CD4-positive, alpha-beta T cell treated with Interleukin-17A for 4 hours (primary cell): ENCODE measurements at regions not wholly inside any gene's neighbourhood (a gene's known extent, or its start where the extent isn't known, plus 50 kb on each side); places are given as distances from the start of the nearest gene placed in this dataset.
"Not testable (repeated sequence)": the region's sequence is repeated elsewhere in the genome, so short reads cannot be mapped to it uniquely, and the experiment has no call there.

Experiments used
- DNase-seq: peaks from one replicate; pipeline ENCODE4 v3.0.0-alpha.2; 2020; ENCODE audit warnings: mixed read lengths

DNA sequence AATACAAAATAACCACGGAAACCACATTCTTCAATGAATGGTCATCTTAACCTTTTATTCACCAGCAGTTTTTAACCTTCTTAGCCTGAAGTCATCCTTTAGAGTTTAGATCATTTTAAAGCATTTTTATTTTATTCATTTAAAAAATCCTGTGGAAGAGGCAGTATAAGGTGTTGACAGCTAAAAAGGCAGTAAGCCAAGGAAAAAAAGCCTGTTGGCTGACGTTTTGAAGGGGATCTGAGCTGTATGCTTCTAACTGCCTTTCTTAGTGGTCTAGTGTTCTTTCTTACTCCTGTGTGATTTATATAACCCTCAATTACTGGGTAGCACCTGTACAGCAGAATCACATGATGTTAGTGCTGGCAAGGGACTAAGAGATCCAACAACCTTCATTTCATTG lies 438.3 kb upstream of the SEL1L start:
- no peak for DNase-seq

DNA sequence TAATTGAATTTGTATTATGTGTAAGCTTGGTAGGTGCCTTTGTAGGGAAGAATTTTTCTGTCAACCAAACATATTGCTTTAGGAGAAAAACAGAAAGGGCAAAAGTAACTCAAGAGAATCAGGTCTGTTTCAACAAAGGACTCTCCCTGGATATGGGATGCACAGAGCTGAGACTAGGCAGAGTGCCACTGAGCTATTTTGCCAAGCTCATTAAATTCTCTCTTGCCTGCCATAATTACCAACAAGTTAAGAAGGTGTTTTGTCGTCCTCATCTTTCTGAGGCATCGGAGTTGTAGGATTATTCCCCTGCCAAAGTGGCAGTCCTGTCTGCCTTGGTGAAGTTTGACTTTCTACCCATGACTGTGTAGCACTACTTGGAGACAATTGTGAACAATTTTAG lies 438.9 kb upstream of the SEL1L start:
- DNase-seq: no peak

DNA sequence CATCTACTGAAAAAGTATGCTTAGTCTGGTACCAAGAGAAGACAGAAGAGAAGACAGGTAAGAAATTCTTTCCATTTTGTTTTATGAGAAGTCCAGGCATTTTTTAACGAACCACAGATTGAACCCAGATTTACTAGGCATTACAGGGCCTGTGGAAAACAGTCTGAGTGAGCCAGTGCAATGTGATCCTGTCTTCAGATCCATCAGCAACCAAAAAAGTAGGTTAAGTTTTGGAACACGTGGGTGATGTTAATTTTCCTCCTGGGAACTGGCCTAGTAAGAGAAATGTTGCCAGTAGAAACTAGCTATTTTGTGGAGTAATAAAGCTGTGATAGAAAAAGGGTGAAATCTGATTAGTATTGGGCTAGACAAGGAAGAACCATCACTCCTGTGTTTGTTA lies 440.9 kb upstream of the SEL1L start:
- DNase-seq: no peak

DNA sequence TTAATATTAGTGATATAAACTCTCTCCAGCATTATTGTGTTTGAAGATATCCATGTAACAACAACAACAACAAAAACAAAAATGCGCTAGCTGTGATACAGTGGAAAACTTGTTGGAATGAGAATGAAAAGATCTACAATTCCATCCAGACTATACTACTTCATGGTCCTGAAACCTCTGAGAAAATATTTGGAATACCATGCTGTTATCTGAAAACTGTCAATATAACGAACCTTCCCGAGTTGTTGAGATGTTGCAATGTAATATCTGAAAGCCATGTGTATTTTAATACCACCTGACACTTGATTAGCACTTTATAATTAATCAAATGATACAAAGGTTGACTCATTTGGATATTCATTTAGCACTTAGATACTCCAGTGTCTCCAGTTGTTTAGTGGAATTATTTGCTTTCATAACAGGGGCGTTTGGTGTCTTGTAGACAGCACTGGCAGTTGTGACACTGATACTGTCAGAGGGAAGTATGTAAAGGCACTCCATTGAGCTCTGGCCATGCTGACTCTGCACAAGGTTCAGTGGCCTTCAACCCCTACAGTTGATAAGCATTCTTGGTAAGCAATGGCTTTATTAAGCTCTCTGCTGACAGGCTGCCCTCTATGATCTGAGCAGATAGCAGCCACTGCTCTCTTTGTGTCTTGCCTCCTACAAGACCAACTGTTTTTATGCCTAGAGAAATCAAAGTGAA lies 447.1 kb upstream of the SEL1L start:
- no peak for DNase-seq

DNA sequence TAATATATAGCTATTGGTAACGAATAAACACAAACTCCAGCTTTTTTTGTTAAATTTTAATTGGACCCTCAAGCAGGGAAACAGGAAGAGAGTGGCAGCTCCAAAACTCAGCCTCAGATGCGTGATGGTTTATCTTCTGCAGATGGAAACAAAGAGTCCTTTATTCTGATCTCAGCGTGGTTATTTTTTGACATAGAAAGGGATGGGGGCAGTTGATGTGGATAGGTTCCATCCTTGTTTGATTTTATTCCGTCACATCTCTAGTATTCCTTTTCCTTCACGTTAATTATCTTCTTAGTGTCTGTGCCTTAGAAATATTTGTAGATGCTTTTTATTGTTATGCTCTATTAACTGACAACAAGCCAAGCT lies 447.6 kb upstream of the SEL1L start:
- no peak for DNase-seq

DNA sequence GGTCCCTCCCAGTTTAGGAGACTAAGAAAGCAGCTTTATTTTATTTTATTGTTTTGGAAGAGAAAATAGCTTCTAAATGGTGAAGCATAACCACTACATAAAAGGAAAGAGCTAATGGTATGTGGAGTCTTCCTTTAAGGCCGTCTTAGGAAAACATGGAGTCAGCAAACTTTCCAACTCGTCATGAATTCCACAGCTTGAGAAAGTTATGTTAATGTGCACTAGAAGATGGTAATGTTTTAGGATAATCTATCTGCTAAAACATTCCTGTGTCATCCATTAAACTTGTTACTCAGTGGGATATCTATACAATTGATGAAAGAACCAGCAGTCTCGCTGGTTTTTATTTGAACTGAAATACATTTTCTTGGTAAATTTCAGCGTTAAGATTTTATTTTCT lies 448.4 kb upstream of the SEL1L start:
- DNase-seq: no peak

DNA sequence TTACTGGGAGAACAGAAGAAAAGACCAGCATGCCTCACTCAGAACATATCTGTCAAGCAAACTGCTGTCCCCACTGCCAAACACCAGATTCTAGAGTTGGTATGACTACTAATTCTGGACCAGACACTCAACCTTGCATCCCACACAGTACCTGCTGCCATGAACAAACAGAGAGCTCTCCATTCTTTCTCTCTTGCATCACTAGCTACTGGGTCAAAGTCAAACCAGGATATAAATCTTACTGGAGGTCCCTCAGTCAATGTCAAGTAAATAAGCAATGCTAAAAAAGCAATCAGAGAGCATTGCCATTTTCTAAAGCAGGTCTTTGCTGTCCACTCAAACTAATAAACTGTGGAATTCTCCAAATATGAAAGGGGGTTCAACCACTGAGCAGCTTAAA lies 452.4 kb upstream of the SEL1L start:
- DNase-seq: no peak

DNA sequence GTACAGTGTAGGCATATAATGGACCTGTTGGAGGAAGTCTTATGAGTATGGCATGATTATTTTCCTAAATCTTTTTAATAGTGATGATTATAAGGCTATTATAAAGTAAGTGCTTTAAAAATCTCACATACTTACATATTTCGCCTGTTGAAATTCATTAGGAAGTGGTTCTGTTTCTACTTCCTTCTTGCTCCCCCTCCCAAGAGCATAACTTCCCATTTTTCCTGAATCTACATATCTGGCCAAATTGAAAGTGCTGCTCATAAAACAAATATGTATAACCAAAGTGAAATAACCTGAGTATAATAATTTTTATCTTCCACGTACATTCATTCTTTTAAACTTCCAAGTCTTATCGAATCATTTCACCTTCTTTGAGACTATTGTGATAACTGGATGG lies 455.6 kb upstream of the SEL1L start:
- DNase-seq: no peak

DNA sequence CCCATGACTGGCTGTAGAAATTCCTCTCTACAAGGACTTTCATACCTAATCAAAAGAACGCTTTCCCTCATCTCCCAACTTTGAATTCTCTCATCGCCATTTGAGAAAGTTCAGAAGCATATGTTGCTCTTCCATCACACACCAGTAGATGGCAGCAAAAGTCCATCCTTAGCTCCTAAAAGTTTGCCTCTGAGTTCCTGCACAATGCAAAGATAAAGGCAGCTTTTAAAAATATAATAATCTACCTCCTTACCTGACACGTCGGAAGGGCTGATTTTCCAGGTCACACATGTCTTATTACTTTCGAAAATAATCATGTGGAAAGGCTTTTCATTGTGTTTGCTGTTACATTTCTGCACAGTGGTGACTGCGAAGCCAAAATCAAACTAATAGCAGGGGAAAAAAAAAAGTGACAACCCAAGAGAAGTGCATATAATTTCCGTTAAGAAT lies 456.7 kb upstream of the SEL1L start:
- DNase-seq: peak; percentile 31

DNA sequence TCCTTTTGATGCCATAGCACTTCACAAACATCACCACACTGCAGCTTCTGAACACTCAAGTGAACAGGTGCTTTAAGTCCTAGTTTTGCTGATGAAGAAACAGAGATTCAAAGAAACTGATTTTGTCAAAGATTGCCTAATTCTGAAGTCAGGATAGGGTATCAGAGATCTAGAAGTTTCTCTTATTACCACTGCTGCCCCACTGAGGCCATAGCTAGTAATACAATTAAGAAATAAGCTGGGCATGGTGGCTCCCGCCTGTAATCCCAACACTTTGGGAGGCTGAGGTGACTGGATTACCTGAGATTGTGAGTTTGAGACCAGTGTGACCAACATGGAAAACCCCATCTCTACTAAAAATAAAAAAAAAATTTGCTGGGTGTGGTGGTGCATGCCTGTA lies 458.3 kb upstream of the SEL1L start:
- DNase-seq: no peak

DNA sequence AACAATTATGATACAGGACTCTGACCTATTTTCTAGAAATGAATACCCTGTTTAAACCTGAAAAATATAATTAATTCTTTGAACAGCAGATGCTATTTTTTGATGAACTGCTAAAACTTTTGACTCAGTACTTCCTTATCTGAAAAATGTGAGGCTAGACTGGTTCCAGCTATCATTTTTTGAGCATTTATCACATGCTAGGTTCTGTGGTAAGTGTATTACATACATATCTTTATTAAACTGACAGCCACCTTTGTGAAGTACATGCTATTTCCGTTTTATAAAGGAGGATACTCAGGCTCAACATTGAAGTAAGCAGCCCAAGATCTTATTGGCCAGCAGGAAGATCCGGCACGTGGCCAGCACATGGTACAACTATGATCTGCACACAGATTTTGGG lies 459.8 kb upstream of the SEL1L start:
- no peak for DNase-seq

DNA sequence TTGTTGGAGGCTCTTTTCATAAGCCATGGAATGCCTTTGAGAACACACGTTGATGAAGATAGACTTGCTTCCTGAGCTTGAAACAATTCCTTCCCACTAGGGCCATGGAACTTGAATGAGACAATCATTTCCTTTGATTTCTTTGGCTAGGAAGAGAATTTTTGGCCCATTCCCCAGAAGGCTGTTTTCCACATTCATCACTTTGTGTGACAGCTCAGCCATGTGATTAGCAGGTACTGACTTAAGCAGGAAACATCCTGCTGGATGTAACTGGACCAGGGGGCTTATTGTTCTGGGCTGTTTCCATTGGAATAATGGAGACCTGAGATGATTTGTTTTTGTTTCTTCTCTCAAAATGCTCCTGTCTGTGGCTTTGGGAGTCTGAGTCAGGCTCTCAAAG lies 469.8 kb upstream of the SEL1L start:
- no peak for DNase-seq

DNA sequence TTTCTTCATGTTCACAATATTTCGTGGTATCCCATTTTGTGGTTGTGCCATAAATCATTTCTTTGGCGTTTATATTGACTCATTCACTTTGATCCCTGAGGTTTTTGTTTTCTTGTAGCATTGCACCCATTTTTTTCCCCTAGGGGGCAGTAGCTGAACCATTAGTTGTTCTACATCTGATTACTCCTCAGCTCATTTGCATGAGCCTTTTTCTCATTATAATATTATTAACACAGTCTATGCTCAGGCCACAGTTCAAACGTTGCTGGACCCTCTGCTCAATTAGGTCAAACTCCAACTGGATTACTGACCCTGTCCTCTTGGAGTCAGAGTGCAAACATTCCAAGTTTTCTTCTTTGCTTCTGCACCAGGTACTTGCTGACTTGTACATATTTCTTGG lies 475.4 kb upstream of the SEL1L start:
- DNase-seq: no peak

DNA sequence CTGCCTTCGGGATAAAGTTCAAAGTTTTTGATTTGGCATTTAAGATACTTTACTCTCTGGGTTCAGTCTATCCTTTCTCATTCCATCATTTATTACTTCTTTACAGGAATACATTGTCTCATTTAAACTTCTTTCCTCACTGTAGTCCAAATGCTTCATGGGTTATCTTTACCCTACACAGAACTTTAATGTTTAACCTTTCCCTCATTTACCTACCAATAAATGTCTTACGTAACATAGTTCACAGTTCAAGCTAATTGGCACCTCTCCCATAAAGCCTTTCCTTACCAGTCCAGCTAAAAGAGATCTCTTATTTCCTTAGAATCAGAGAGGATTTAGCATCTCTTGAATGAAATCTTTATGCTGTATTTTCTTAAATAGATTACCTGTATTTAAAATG lies 476.3 kb upstream of the SEL1L start:
- no peak for DNase-seq

DNA sequence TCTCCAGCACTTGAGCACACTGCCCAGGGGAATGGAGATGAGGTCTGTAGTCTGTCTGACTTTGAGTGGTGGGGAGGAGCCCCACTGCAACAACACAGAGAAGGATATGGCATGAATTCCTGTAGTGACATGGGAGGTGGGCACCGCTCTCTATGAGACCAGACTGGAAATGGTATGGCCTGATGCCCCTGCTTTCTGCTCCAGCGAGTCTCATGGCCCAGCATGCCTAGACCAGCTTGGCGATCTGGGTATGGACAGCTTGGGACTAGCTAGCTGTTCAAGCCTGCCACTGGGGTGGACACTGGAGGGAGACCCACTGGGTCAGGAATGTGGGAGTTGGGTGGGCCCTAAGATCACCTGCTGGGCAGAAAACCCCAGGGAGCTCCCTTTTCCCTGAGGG lies 477.8 kb upstream of the SEL1L start:
- DNase-seq: no peak

DNA sequence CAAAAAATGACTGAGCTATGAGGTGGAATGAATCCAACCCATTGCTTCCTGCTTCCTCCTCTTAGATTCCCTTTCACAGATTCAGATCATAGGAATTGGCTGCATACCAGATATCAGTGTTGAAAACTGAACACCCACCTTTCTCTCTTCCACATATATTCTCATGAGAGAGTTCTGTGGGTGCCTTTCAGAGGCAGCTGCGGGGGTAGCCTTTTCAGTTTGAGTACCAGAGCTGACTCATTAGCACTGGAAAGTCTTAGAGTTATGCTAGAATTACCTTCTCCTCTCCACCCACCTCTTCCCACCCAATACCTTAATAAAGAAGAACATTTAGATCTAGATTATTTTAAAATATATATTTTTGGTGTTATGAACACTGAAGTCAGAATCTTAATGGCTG lies 495.4 kb upstream of the SEL1L start:
- DNase-seq: no peak

DNA sequence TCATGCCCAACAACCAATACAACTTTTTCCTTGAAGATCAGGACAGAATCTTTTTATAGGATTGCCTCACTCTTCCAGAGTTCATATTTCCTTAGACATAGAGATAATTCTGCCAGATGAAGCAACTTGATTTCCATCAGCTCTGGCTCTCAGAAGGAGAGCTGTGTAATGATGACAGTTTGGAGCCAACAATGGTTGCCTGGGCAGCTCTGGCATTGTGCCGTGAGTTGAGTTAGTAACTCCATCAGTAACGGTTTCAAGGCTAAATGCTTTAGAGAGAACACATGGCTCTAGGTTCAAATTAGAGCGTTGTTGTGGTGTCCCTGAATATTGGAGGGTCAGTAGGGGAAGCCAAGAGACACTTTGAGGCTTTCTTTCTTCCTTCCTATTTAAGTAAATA lies 501.7 kb upstream of the SEL1L start:
- no peak for DNase-seq

DNA sequence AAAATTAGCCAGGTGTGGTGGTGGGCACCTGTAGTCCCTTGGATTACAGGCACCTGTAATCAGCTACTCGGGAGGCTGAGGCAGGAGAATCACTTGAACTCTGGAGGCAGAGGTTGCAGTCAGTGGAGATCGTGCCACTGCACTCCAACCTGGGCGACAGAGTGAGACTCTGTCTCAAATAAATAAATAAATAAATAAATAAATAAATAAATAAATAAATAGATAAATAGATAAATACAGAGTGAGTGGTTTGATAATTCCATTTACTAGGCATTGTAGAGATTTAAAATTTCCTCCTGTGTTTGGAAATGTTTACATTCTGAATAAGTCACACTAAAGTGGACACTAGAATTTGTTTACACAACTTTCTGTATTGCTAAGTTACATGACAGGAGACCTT lies 504.4 kb upstream of the SEL1L start:
- DNase-seq: not testable (repeated sequence)

DNA sequence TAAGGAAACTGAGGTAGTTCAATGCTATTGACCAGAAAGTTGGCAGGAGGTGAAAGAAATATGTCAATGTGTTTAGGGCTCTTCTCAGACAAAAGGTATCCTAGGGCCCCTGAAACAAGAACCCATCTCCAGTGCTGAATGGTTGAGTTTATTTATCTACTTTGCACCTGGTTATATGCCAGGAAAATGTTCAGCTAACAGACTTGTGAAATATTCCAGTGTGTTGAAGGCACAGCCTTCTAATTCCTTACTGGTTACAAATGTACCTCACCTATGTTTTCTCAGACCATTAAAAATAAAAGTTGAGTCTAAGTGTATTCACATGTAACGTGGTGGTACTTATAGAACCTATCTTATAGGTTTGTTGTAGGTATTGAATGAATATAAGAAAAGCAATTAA lies 511.7 kb upstream of the SEL1L start:
- no peak for DNase-seq

DNA sequence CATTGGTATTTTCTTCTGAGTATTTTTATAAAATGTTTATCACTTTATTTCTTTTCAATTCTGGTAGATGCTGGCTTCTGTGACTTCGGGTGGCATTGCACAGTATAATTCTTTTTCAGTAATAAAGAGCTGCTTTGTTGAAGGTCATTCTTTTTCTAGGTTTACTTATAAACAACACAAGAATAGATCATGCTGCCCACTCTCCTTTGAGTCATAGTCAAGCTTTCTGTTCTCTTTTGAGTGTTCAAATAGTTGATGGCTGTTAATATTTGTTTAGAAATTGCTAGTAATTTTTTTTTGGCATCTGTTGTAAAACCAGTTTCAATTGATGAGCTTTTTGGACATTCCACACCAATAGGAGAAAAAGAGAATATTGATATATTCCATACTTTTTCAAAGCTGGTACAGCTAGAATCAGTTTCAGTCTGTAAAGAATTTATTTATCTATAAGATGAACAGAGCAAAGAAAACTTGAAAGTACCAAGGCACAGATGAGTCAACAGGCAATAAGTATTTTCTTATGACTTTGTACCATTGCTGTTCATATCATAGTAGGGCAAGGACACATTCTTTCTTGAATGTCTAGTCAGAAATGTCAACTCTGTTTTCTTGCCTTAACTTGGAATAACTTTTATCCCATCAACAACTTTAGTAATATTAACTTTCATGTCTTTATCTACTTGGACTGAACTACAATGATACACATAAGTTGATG lies 513.0 kb upstream of the SEL1L start:
- DNase-seq: no peak

DNA sequence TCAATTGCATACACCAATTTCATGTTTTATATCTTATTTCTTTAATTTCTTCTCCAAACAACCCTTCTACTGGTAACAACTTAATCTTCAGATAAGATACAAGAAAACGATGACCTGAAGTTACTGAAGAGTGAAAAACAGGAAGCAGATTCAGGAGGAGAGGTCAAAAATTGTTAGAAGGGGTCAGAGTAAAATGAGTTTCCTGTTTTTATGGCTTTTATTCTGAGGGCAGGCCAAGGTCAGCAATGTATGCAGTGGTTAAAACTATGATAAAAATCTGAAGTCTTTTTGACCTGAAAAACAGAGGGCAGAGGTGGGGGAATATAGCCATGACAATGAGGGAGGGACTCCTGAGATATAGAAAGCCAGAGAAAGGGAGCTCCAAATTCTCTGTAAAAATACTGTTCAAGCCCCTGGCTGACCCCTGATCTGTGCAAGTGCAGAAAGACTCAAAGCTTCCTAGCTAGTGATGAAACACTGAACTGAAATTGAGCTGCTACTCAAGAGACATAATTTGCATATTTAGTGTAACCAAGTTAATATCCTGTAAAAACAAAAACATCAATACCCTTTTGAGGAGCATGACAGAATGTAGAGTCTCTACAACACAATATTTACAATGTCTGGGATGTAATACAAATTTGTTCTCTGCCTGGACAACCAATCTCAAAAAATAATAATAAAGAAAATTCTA lies 514.3 kb upstream of the SEL1L start:
- no peak for DNase-seq

DNA sequence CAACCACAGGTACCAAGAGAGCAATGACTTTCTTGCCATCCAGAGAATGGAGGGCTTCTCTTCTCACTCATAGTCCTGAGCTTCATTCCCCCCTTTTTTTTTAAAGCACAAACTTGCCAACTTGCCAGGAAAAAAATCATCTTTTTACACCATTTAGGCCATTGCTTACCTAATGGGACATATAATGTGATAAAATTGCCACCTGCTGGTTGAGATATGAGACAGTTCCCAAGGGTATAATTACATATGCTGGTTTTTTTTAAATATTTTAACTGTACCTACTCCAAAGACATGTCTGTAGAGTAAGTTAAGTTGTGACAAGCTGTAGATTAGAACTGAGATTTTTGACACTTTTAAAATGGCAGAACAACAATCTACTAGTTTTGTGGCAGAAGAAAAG lies 519.1 kb upstream of the SEL1L start:
- no peak for DNase-seq

DNA sequence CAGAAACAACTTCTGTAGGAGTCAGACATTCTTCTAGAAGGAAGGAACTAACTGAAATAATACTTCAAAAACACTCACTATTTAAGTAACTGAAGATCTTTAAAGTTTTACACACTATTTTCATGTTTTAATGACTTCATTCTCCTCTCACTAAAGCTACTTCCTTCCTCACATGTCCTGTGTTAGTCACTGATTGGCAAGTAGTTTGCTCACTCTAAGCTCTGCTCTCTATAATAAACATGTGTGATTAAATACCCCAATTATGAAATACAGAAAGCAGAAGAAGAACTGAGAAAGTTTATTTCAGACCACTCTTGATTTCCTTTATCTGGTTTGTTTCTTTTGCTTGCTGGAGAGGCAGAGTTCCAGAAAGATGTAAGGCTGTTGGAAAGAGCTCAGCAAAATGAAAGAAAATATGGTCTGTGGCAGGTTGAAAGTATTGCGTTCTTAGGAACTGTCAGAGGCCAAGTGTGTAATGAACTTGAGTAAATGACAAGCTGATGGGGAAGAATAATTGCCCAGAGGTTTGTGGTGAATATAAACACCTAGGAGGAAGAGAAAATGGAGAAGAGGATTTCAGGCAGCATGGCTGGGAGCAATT lies 522.0 kb upstream of the SEL1L start:
- DNase-seq: no peak

DNA sequence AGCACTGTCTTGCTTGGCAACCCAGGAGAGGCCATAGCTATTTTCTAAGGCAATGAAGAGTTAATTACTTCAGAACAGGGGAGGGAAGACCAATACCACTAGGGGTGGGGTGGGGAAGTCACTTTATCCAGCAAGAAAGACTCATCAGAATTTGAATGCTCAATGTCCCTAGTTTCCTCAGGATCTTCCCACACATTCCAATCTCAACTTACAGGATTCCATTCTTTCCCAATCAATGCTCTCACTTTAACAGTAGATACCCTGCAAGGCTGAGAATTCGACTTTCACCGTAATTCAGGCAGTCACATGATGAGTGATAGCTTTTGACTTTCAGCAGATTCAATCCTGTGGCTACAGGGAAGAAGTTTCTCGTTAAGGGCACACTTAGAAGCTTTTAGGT lies 526.6 kb upstream of the SEL1L start:
- DNase-seq: no peak
